ENCODE measurements at regions not wholly inside any gene's neighbourhood (a gene's known extent, or its start where the extent isn't known, plus 50 kb on each side); places are given as distances from the start of the nearest gene placed in this dataset.

- Histone ChIP-seq H3K27ac (no peak overlapping the region), H3K9me3 (replicated peaks) (no peaks in the 10 kb centered on the region), H3K27me3 (no peaks in the 10 kb centered on the region), H3K4me3 (no peak overlapping the region), H3K36me3 (no peaks in the 10 kb centered on the region), H3K4me1 (no peaks in the 10 kb centered on the region)
- no peak for DNase-seq
These were observed 50.7 kb upstream of the NLGN4X start for GRCh38 chrX:6279277-6279909.
